Activated T-helper 2 cell treated with anti-CD3 and anti-CD28 coated beads, Interferon-gamma antibody, Interleukin-2, Interleukin-4, amounts not matched to agents 10 μg/mL and 5 μg/mL and 100 μg/mL, durations not matched to agents 14 hours and 24 hours and 36 hours (primary cell): ENCODE measurements at regions not wholly inside any gene's neighbourhood (a gene's known extent, or its start where the extent isn't known, plus 50 kb on each side); places are given as distances from the start of the nearest gene placed in this dataset.

Experiments
- DNase-seq: peaks from one replicate; pipeline ENCODE4 v3.0.0; 2021; ENCODE audit warnings: low spot score
- H3K27ac Mint-ChIP-seq: one replicate; pipeline ENCODE4 v1.8.0; 2021; ENCODE audit warnings: mixed read lengths
- H3K27me3 Mint-ChIP-seq: one replicate; pipeline ENCODE4 v1.8.0; 2021; ENCODE audit warnings: low read depth, mixed read lengths
- H3K36me3 Mint-ChIP-seq: one replicate; pipeline ENCODE4 v1.8.0; 2021; ENCODE audit warnings: low read depth, mixed read lengths
- H3K4me1 Mint-ChIP-seq: one replicate; pipeline ENCODE4 v1.8.0; 2021; ENCODE audit warnings: low read depth, mixed read lengths
- H3K4me3 Mint-ChIP-seq: one replicate; pipeline ENCODE4 v1.8.0; 2021; ENCODE audit warnings: low read depth, mild to moderate bottlenecking, moderate library complexity, mixed read lengths
- H3K9me3 Mint-ChIP-seq: one replicate; pipeline ENCODE4 v1.8.0; 2021; ENCODE audit warnings: mixed read lengths
- intact Hi-C: fragments of 100-400 bp; cut with micrococcal nuclease; formaldehyde crosslinking; loops from one replicate; pipeline ENCODE4 v1.15.1; 2023

DNA sequence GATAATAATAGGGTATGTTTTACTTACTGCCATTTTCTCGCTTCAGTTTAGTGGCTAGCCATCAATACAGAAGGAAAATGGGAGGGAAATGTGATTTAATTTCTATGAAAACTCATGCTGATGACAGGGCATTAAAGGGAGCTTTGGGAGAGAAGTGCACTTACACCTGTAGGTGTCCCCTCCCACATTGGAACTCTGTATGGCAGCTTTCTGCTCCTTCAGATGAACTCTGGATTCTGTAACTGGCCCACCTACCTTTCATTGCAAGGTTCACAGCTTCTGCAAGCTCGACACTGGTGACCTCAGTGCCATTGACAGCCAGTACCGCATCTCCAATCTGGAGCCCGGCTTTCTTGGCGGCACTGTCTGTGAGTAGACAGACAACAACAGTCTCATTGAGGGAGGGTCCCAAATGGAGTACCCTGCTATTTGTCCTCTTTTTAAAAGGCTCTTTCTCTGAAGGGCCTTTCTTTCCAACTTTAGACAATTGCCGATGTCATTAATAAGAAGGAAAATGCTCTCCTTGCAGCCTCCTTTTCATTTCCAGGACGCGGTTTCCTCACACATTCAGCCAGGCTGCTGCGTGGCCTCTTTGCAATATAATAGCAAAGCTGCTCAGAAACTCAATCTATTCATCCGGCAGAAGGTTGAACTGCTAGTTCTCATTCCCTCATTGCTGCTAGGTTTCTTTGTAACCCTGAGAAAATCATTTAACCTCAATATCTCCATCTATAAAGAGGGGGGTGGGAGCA is 63.6 kb downstream of the NUDT12 start:
- H3K4me3 Mint-ChIP-seq, result no peak overlapping the region
- intact Hi-C loops, result no loop called here
- H3K9me3 Mint-ChIP-seq, result no peaks in the 10 kb centered on the region
- no peaks in the 10 kb centered on the region for H3K27me3 Mint-ChIP-seq
- H3K27ac Mint-ChIP-seq, result no peak overlapping the region
- DNase-seq, result no peak
- no peaks in the 10 kb centered on the region for H3K36me3 Mint-ChIP-seq
- H3K4me1 Mint-ChIP-seq, result no peaks in the 10 kb centered on the region

DNA sequence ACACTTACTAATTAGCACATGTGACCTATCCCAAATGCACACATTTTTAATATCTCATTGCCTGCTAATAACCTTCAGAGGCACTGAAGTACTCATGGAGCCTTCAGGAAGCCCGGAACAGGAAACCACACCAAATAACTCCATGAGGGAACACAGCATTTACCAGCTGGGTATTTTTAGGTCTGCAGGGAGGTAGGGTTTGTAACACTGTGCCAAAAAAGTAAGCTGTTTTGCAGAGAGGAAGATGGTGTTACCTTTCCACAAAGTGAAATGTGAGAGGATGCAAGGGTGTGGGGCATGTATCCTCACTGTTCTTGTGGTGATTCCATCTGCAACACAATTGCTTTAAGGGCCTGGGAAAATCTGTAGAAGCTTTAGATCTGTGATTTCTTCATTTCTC is 64.4 kb downstream of the NUDT12 start:
- H3K4me1 Mint-ChIP-seq, result no peaks in the 10 kb centered on the region

DNA sequence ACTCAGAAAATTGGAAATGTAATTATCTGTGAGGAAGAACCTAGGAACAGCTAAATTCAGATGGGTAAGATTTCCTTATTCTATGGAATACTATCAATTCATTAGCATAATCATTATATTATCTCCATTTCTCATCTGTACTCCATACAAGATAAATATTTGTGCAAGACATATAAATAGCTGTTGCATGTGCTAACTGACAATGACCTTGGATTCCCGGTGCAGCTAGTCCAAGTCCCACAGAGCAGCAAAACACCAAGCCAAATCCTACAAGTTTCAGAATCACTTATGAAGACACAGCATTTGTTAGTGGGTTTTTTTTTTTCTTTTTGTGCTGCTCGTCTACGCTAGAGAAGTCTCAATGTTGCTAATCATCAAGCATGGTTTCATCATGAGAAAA is 64.8 kb downstream of the NUDT12 start:
- Mint-ChIP-seq H3K27me3 (no peaks in the 10 kb centered on the region), H3K9me3 (no peaks in the 10 kb centered on the region), H3K4me3 (no peak overlapping the region), H3K4me1 (no peaks in the 10 kb centered on the region), H3K27ac (no peak overlapping the region), H3K36me3 (no peaks in the 10 kb centered on the region)
- no peak for DNase-seq
- intact Hi-C loops, result no loop called here

More for the DNA sequence above, 64.4 kb downstream of the NUDT12 start:
- intact Hi-C loops, result no loop called here
- Mint-ChIP-seq H3K36me3 (no peaks in the 10 kb centered on the region), H3K27me3 (no peaks in the 10 kb centered on the region), H3K4me3 (no peak overlapping the region), H3K27ac (no peak overlapping the region), H3K9me3 (no peaks in the 10 kb centered on the region)
- no peak for DNase-seq

DNA sequence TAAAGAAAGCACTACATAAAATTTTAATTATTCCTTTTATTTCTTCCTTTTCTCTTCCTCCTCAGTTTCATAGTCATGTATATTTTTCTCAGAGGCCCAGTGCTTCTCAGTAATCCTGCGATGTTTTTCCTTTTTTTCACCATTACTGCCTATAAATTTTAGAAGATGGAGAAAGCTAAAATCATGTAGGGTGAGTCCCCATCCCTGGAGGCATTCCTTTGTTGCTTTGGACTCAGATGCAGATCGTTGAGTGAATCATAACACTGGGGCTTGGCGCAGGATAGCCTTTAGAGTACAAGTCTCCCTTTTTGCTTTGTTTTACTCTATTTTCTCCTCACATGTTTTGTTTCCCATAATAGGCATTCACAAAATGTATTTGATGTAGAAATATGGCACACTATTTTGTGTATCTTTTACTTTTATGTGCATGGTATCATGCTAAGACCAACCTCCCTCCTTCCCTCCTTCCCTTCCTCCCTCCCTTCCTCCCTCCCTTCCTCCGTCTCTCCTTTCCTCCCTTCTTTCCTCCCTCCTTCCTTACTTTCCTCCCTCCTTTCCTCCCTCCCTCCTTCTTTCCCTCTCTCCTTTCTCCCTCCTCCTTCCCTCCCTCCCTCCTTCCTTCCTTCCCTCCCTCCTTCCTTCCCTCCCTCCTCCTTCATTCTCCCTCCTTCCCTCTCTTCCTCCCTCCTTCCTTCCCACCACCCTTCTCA is 72.4 kb downstream of the NUDT12 start:
- Mint-ChIP-seq H3K4me3 (no peak overlapping the region), H3K27me3 (peaks cover 2% of the 10 kb centered on the region), H3K27ac (no peak overlapping the region), H3K9me3 (no peaks in the 10 kb centered on the region), H3K36me3 (no peaks in the 10 kb centered on the region), H3K4me1 (no peaks in the 10 kb centered on the region)
- DNase-seq, result no peak
- intact Hi-C loops, result no loop called here

DNA sequence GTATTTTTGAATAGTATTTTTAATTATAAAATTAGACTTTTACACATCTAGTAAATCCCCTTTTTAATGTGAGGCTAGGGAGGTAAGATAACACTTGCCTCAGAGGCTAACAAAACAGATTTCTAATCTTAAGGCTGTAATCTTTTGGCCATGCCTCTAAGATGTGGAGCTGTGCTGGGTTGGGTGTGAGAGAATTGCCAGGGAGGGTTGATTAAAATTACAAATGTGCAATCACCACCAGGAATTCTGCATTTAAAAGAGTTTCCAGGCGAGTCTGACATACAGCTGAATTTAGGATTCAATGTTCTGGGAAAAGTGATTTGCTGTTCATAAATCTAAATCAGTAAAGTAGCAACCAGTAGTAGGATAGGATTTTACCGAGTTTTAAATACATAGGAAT is 73.3 kb downstream of the NUDT12 start:
- H3K27ac Mint-ChIP-seq, result no peak overlapping the region
- H3K9me3 Mint-ChIP-seq, result no peaks in the 10 kb centered on the region
- no peak for DNase-seq
- H3K4me1 Mint-ChIP-seq, result no peaks in the 10 kb centered on the region
- H3K4me3 Mint-ChIP-seq, result no peak overlapping the region
- intact Hi-C loops, result no loop called here
- H3K36me3 Mint-ChIP-seq, result no peaks in the 10 kb centered on the region
- peaks cover 2% of the 10 kb centered on the region for H3K27me3 Mint-ChIP-seq

DNA sequence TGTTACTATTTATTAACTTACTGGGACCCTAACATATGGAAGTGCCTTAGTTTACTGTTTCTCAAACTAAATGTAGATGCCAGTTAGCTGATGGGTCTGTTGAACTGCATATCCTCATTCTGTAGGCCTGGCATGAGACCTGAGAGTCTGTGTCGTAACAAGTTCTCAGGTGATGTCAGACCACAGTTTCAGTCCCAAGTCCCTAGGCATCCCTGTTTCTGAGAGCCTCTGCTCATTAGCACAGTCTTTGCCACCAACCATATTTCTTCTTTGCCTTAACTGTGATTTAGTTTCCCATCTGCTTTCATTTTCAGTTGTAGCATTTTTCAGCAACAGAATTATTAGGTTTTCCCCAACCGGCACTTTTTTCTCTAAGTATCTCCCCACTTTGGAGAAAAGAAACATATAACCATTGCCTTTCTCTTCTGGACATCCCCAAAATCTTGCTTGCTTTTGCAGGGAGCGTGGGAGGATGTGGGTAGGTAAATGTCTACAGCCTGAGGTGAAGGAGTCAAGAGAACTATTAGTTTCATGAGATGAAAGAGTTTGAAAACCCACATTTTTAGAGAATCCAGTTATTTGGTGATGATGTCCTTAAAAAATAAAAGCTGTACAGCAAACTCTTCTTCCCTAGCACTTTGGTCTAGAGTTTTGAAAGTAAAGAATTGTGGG is 74.6 kb downstream of the NUDT12 start:
- DNase-seq, result no peak
- Mint-ChIP-seq H3K4me1 (no peaks in the 10 kb centered on the region), H3K4me3 (no peak overlapping the region), H3K27me3 (peaks cover 2% of the 10 kb centered on the region), H3K36me3 (no peaks in the 10 kb centered on the region), H3K27ac (no peak overlapping the region), H3K9me3 (no peaks in the 10 kb centered on the region)
- intact Hi-C loops, result no loop called here

DNA sequence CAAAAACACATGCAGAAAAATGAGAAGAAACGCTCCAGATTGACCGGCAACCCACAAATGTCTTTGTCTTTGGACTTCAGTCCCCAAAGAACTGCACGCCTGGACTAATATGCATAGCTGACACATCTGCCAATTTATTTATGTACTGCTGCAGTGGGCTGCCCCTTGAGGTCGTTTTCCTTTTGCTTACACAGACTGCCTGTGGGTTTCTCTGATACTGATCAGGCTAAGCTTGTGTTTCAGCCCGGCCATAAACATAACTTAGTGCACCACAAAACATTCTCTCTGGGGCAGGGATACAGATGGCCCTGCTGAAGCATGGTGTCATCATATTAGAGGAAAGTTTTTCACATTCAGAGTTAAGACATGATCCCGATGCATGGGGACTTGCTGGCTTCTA is 75.4 kb downstream of the NUDT12 start:
- Mint-ChIP-seq H3K36me3 (no peaks in the 10 kb centered on the region), H3K27me3 (peaks cover 2% of the 10 kb centered on the region), H3K9me3 (no peaks in the 10 kb centered on the region), H3K27ac (no peak overlapping the region), H3K4me3 (no peak overlapping the region), H3K4me1 (no peaks in the 10 kb centered on the region)
- intact Hi-C loops, result no loop called here
- DNase-seq, result no peak

DNA sequence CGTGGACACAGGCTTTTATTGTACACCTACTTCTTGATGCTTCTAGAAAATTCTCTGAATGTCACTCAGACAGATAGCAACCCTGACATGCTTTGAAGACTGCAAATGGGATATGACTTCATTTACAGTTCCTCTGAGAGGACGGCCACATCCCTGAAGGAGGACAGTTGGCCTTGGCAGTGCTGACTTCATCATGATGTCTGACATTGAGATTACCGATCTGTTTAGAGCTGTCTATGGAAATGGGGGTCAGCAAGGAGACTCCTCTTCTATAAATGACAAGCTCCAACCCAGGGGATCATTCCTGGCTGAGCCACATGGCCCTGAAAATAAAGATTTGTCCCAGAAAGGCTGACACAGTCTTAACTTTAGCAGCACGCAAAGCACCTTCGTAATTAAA is 75.8 kb downstream of the NUDT12 start:
- intact Hi-C loops, result no loop called here
- no peak overlapping the region for H3K27ac Mint-ChIP-seq
- no peaks in the 10 kb centered on the region for H3K4me1 Mint-ChIP-seq
- H3K27me3 Mint-ChIP-seq, result peaks cover 2% of the 10 kb centered on the region
- no peak overlapping the region for H3K4me3 Mint-ChIP-seq
- H3K36me3 Mint-ChIP-seq, result no peaks in the 10 kb centered on the region
- DNase-seq, result no peak
- H3K9me3 Mint-ChIP-seq, result no peaks in the 10 kb centered on the region

DNA sequence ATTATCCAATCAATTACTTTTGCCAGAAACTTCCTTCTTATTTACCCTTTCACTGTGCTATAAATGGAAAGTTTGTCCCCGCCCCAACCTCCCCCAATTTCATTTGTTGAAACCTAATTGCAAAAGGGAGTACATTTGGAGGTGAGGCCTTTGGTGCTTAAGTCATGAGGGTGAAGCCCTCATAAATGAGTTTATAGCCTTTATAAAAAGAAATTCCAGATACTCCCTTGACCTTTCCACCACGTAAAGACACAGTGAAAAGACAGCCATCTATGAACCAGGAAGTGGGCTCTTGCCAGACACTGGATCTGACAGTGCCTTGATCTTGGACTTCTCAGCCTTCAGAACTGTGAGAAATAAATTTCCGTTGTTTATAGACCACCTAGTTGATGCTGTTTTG is 82.3 kb downstream of the NUDT12 start:
- Mint-ChIP-seq H3K4me3 (no peak overlapping the region), H3K27me3 (peaks cover 10% of the 10 kb centered on the region), H3K27ac (no peak overlapping the region), H3K9me3 (no peaks in the 10 kb centered on the region), H3K36me3 (no peaks in the 10 kb centered on the region), H3K4me1 (no peaks in the 10 kb centered on the region)
- intact Hi-C loops, result no loop called here
- DNase-seq, result no peak

DNA sequence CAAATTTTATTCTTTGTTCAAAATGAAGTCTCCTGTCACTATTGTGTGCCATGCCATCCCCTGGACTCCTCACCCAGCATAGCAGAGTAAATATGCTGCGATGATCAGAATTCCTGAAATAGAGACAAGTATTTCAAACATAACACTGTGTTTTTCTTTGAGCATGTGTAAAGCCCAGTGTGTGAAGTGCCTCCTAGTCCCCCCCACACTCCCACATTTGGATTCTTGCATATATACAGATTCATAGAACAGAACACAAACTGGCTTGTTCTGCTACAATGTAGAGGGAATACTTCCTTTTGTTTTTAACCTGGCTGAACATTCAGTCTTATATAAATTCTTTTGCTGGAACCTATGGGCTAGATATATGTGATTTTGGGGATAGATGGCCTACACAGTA is 84.9 kb downstream of the NUDT12 start:
- Mint-ChIP-seq H3K27ac (no peak overlapping the region), H3K27me3 (peaks cover 14% of the 10 kb centered on the region), H3K4me1 (no peaks in the 10 kb centered on the region), H3K36me3 (no peaks in the 10 kb centered on the region), H3K4me3 (no peak overlapping the region), H3K9me3 (no peaks in the 10 kb centered on the region)
- intact Hi-C loops, result no loop called here
- DNase-seq, result no peak

DNA sequence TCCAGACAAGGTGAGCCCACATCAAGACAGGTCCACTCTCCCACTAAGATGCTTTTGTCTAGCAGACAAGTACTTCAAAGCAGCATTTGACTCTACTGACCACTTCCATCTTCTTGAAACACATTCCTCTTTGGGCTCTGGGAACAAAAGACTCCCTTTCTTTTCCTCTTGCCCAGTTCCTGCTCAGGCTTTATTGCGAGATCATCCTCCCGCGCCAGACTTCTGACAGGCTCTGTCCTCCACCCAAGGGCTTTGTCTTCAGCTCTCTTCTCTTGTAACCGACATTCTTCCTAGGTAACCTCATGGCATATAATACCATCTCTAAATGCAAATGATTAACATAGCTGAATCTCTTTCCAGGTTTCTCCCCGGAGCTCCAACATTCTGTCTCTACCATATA is 85.8 kb downstream of the NUDT12 start:
- no peak for DNase-seq
- no peaks in the 10 kb centered on the region for H3K36me3 Mint-ChIP-seq
- H3K27me3 Mint-ChIP-seq, result peaks cover 14% of the 10 kb centered on the region
- H3K27ac Mint-ChIP-seq, result no peak overlapping the region
- no peaks in the 10 kb centered on the region for H3K9me3 Mint-ChIP-seq
- H3K4me1 Mint-ChIP-seq, result no peaks in the 10 kb centered on the region
- intact Hi-C loops, result no loop called here
- no peak overlapping the region for H3K4me3 Mint-ChIP-seq

DNA sequence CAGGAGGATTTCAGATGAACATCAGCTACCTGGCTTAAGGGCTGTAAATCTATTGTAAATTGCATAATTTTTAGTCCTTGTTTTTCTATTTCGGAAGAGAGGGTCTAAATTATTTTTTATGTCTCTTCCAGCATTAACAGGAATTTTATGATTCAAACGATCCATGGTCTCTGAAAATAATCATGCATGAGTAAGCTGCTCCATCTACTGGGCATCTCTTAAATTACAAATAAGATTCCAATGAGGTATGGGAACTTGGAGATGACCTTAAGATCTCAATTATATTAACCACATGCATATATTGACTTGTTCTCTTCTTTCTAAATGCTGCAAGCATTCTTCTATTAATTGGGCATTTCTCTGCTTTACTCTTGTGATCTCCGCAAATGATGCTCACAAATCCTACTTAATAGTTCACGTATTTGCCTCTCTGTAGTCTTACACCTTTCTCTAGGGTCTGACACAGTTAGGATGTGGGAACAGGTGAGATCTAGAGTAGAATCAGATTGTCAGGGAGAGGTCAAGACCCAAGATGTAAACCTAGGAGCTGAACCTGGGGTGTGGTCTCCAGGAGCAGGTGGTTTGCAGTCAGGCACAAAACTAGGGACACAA is 86.9 kb downstream of the NUDT12 start:
- no peak for DNase-seq
- Mint-ChIP-seq H3K27ac (no peak overlapping the region), H3K27me3 (peaks cover 14% of the 10 kb centered on the region), H3K4me3 (no peak overlapping the region), H3K36me3 (no peaks in the 10 kb centered on the region), H3K4me1 (no peaks in the 10 kb centered on the region), H3K9me3 (no peaks in the 10 kb centered on the region)
- intact Hi-C loops, result loop anchor here (1.0 kb wide), 1 partner anchor 243 kb away; no protein-coding TSS in a partner anchor

DNA sequence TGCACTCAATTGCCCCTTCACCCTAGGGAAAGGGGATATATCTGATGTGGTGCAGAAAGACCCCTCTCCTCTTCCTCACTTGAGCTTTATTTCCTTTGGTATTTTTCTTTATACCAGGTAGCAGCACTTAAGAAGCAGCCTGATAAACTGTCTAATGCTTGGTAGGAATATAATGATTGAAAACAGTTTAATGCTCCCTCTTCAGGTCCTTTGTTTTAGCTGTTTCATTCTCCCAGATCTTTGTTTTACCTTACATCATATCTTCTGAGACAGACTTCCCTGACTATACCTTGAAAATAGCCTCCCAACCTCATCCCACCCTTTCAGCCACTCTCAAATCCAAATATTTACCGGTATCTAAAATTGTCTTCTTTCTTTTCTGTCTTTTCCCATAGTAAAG is 87.9 kb downstream of the NUDT12 start:
- no peak overlapping the region for H3K4me3 Mint-ChIP-seq
- no peak for DNase-seq
- intact Hi-C loops, result loop anchor here (1.0 kb wide), 1 partner anchor 242 kb away; no protein-coding TSS in a partner anchor
- H3K27ac Mint-ChIP-seq, result no peak overlapping the region
- no peaks in the 10 kb centered on the region for H3K36me3 Mint-ChIP-seq
- peaks cover 14% of the 10 kb centered on the region for H3K27me3 Mint-ChIP-seq
- no peaks in the 10 kb centered on the region for H3K4me1 Mint-ChIP-seq
- no peaks in the 10 kb centered on the region for H3K9me3 Mint-ChIP-seq
